ENCODE measurements at regions not wholly inside any gene's neighbourhood (a gene's known extent, or its start where the extent isn't known, plus 50 kb on each side); places are given as distances from the start of the nearest gene placed in this dataset.

DNA sequence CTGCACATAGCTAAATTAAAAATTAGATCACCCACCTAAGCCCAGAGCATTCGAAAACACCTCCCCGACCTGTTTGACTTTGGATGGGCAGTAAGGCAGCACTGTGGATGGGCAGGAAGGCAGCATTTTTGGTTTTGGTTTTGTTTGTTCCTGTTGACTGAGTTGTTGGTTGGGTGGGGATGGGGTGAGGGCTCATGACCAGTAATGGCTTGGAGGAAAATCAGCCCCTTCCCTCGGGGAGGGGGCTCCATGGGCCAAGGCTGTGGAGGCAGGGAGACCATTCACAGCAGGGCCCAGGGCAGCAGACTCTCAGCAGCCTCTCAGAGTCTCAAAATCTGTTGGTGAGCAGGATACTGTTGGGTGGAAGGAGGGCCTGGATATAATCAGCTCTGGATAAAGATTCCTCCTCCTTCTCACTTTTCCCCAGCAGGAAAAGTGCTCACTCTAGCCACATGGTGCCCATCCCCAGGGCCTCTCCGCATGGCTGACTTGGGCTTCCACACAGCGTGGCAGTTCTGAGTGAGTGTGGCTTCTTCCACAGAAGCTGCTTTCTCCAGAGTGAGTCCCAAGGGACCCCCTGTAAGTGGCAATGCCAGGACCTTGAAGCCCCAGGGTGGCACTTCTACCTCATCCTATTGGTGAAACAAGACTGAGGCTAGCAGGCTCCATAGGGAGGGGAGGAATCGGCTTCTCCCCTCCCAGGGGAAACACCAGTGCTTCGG lies 1491.2 kb downstream of the BRD1 start:
- TF ChIP-seq, protein P1, sequence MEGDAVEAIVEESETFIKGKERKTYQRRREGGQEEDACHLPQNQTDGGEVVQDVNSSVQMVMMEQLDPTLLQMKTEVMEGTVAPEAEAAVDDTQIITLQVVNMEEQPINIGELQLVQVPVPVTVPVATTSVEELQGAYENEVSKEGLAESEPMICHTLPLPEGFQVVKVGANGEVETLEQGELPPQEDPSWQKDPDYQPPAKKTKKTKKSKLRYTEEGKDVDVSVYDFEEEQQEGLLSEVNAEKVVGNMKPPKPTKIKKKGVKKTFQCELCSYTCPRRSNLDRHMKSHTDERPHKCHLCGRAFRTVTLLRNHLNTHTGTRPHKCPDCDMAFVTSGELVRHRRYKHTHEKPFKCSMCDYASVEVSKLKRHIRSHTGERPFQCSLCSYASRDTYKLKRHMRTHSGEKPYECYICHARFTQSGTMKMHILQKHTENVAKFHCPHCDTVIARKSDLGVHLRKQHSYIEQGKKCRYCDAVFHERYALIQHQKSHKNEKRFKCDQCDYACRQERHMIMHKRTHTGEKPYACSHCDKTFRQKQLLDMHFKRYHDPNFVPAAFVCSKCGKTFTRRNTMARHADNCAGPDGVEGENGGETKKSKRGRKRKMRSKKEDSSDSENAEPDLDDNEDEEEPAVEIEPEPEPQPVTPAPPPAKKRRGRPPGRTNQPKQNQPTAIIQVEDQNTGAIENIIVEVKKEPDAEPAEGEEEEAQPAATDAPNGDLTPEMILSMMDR (IDR thresholded peaks at IDR 0.05; ENCODE audit: low read depth, low read length), result no peak
- no peak for DNase-seq (ENCODE audit: low read depth in 1 of 2, low spot score in 1 of 2)
- H3K27me3 ChIP-seq, result no peaks in the 10 kb centered on the region
- H3K36me3 ChIP-seq, result no peaks in the 10 kb centered on the region
- no peak overlapping the region for H3K27ac ChIP-seq
- no peaks in the 10 kb centered on the region for H3K9me3 ChIP-seq (ENCODE audit: low read depth)
- no peak overlapping the region for H3K4me3 ChIP-seq
- no peaks in the 10 kb centered on the region for H3K4me1 ChIP-seq (ENCODE audit: low read depth)

DNA sequence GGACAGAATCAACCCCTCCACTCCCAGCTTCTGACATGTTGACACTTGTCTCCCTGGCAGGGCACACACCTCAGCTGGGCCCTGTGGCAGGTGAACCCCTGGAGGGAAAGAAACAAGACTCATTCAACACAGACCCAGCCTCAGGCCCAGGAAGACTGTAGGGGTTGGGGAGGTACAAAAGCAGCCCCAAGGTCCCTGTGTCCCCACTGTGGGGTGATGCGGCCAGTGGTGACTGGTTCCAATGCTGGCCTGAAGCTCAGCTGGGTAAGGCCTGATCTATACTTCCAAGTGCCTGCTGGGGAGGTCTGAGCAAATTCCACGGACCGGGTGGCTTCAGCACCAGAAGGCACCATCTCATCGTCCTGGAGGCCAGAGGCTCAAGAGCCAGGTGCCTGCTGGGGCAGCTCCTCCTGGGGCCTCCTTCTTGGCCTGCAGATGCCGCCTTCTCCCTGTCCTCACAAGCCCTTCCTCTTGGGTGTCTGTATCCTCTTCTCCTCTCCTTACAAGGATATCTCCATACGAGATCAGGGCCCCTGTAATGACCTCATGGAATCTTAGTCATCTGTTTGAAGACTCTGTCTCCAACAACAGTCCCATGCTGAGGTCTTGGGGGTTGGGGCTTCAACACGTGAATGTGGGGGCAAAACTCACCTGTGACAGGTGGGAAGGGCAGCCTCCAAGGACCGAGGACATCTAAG lies 1492.1 kb downstream of the BRD1 start:
- TF ChIP-seq, protein P1 (IDR thresholded peaks at IDR 0.05; ENCODE audit: low read depth, low read length), result no peak
- Histone ChIP-seq H3K9me3 (ENCODE audit: low read depth) (no peaks in the 10 kb centered on the region), H3K27me3 (no peaks in the 10 kb centered on the region), H3K4me3 (no peak overlapping the region), H3K4me1 (ENCODE audit: low read depth) (no peaks in the 10 kb centered on the region), H3K27ac (no peak overlapping the region), H3K36me3 (no peaks in the 10 kb centered on the region)
- DNase-seq (ENCODE audit: low read depth in 1 of 2, low spot score in 1 of 2), result no peak

DNA sequence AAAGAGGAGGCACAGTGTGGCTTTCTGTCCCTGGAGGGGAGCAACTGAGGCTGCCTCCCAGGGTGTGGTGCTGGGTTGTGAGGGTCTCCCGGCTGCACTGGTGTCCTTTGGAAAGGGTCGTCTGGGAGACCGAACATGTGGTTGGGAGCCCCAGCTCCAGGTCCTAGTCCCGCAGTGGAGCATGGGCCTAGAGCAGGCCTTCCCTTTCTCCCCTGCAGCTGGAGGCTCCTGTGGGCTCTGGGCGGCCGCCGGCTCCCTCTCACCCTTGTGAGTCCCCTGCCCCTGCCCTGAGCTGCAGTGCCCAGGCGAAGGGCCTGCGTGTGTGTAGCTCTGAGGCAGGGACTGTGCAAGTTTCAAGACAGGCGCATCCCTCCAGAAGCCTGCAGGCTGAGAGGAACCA lies 1492.7 kb downstream of the BRD1 start:
- Histone ChIP-seq H3K27ac (no peak overlapping the region), H3K36me3 (no peaks in the 10 kb centered on the region), H3K4me1 (ENCODE audit: low read depth) (no peaks in the 10 kb centered on the region), H3K27me3 (no peaks in the 10 kb centered on the region), H3K9me3 (ENCODE audit: low read depth) (no peaks in the 10 kb centered on the region), H3K4me3 (no peak overlapping the region)
- TF ChIP-seq, protein P1 (IDR thresholded peaks at IDR 0.05; ENCODE audit: low read depth, low read length), result no peak
- DNase-seq (ENCODE audit: low read depth in 1 of 2, low spot score in 1 of 2), result no peak

DNA sequence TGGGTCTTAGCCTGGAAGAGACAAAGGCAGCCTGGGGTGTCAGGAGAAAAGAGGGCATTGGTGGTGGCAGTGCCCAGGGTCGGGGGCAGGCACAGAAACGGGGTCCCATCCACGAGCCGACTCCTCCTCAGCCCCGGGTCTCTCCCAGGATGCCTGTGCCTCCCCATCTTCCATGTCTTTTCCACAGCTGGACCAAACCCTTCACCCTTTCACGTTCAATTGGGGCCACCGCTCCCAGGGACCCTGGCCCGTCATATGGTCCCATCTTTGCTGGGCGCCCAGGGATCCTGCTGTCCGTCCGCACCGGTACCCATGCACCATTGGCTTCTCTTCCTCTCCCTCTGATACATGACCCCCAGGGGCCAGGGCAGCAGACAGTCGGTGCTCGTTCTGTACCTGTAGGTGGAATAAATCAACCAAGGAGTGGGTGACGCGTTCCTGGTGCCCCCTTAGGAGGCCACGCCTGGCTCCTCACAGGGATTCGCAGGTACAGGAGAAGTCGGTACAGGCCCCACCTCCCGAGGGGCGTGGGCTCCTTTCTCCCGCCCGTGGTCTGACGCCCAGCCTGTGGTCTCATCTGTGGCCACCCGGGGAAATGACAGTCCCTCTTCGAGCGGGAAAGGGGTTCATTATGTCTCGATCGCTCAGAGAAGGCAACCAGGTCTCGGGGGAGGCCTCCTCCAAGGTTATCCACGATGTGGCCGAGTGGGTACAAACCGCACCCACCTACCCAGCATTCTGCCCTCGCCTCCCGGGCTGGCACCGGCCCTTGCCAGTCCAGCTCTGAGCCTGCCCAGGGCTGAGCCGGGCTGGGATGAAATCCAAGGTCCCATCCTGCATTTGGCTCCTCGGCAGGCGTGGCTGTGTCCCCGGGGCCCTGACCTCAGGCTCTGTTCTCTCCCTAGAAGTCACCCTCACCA lies 1493.6 kb downstream of the BRD1 start:
- Histone ChIP-seq H3K9me3 (ENCODE audit: low read depth) (no peaks in the 10 kb centered on the region), H3K27me3 (no peaks in the 10 kb centered on the region), H3K27ac (no peak overlapping the region), H3K4me3 (no peak overlapping the region), H3K36me3 (no peaks in the 10 kb centered on the region), H3K4me1 (ENCODE audit: low read depth) (no peaks in the 10 kb centered on the region)
- DNase-seq (ENCODE audit: low read depth in 1 of 2, low spot score in 1 of 2), result no peak
- TF ChIP-seq, protein P1 (IDR thresholded peaks at IDR 0.05; ENCODE audit: low read depth, low read length), result no peak

DNA sequence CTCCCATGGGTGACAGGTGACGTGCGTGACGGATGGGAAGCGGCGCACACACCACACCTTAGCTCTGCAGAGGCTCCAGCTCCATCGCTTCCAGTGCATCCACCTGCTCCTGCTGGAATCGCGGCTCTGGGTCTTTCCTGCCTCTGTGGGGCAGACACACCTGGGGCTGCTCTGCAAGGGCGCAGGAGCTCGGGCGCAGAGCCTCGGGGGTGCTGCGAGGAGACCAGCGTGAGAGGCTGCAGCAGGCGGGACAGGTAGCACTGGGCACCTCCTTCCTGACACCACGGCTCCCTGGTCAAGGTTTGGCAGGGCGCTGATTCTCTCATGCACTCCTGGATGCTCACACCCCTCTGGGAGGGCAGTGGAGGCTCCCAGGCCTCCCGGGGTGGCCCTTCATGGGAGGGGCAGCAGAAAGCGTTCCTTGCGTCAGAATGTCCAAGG lies 1494.3 kb downstream of the BRD1 start:
- Histone ChIP-seq H3K27ac (no peak overlapping the region), H3K4me3 (no peak overlapping the region), H3K9me3 (ENCODE audit: low read depth) (no peaks in the 10 kb centered on the region), H3K27me3 (no peaks in the 10 kb centered on the region), H3K4me1 (ENCODE audit: low read depth) (no peaks in the 10 kb centered on the region), H3K36me3 (no peaks in the 10 kb centered on the region)
- TF ChIP-seq, protein P1 (IDR thresholded peaks at IDR 0.05; ENCODE audit: low read depth, low read length), result no peak
- no peak for DNase-seq (ENCODE audit: low read depth in 1 of 2, low spot score in 1 of 2)
